K562 (cell line): ENCODE measurements at regions not wholly inside any gene's neighbourhood (a gene's known extent, or its start where the extent isn't known, plus 50 kb on each side); places are given as distances from the start of the nearest gene placed in this dataset.

ENCODE experiments used
- ATAC-seq: fragments of 200-7000 bp; cut with Tn5 transposase; 3 replicates; pipeline ENCODE4 v1.9.1; 2020; ENCODE audit warnings: moderate library complexity
- BruUV-seq: library from RNA; stranded (reverse); fragments of 400-500 nt; replicated peaks from 2 replicates; lab custom pipeline; 2021; lab: Mats Ljungman, UMichigan
- CTCF ChIA-PET: fragments of 300-600 bp; formaldehyde crosslinking; extraction: SDS; loops from one replicate; lab custom pipeline; 2021; ENCODE audit warnings: low intra/inter-chr PET ratio; lab: Yijun Ruan, JAX
- POLR2A ChIA-PET: fragments of 300-600, 350-650 bp; sonication (Branson Sonifier 250); formaldehyde crosslinking; extraction: SDS; loops from one replicate; lab custom pipeline; 2021; ENCODE audit warnings: antibody characterized with exemption, inconsistent platforms; lab: Yijun Ruan, JAX
- DNase-seq, 4 experiments: peaks; one replicate each; pipeline versions ENCODE4 v3.0.0 to v3.0.0-alpha.2; 2011 to 2018; ENCODE audit warnings: low spot score in 3 of 4, mixed read lengths in 3 of 4; ENCODE audit errors: extremely low read depth in 1 of 4
- FAIRE-seq: peaks from 2 replicates; lab custom pipeline; 2011; peaks lifted over from hg19 to GRCh38; lab: Jason Lieb, UNC
- H2AFZ ChIP-seq: 2 replicates; pipeline ENCODE4 v1.6.0; 2011; ENCODE audit warnings: low read depth, low read length, control low read depth, inconsistent platforms
- H3K27ac ChIP-seq: fragments of 200-600 bp; 3 replicates; pipeline ENCODE4 v1.8.0; 2011; ENCODE audit warnings: low read depth, mild to moderate bottlenecking, control low read depth, inconsistent platforms, low read length, moderate library complexity, mixed read lengths; ENCODE audit errors: extremely low read depth
- H3K27me3 ChIP-seq, 2 experiments: fragments of 300-600 bp in 1 of 2; 2 replicates in 1 of 2; 3 replicates in 1 of 2; pipeline versions ENCODE4 v1.6.0 to v1.8.0; 2011; ENCODE audit warnings: inconsistent platforms in 2 of 2, low read length in 2 of 2, mild to moderate bottlenecking in 1 of 2, mixed read lengths in 1 of 2, moderate library complexity in 1 of 2; ENCODE audit not compliant: control insufficient read depth in 2 of 2, insufficient read depth in 2 of 2
- H3K36me3 ChIP-seq: fragments of 300-600 bp; 3 replicates; pipeline ENCODE4 v1.8.0; 2011; ENCODE audit warnings: mild to moderate bottlenecking, low read length, inconsistent platforms; ENCODE audit not compliant: control insufficient read depth, insufficient read depth
- H3K4me1 ChIP-seq, 2 experiments: fragments of 200-600 bp in 1 of 2; replicated peaks in 1 of 2; 2 replicates in 1 of 2; 3 replicates in 1 of 2; pipeline versions ENCODE4 v1.5.1 to v1.8.0; 2011; ENCODE audit warnings: inconsistent platforms in 2 of 2, low read length in 2 of 2, mild to moderate bottlenecking in 1 of 2, mixed read lengths in 1 of 2, moderate library complexity in 1 of 2; ENCODE audit not compliant: control insufficient read depth in 2 of 2, insufficient read depth in 2 of 2
- H3K4me2 ChIP-seq: 2 replicates; pipeline ENCODE4 v1.6.1; 2011; ENCODE audit warnings: low read length, control low read depth, inconsistent platforms, mixed read lengths; ENCODE audit not compliant: insufficient read depth
- H3K4me3 ChIP-seq: fragments of 200-600 bp; sonication (generic), shearing (Covaris generic); 2 replicates; pipeline ENCODE4 v1.5.1; 2016; ENCODE audit warnings: control low read depth, inconsistent platforms
- H3K79me2 ChIP-seq: fragments of 200-600 bp; 3 replicates; pipeline ENCODE4 v1.8.0; 2011; ENCODE audit warnings: low read length, inconsistent platforms; ENCODE audit not compliant: control insufficient read depth, insufficient read depth
- H3K9ac ChIP-seq, 2 experiments: 2 replicates each; pipeline versions ENCODE4 v1.6.0 to v1.6.1; 2011; ENCODE audit warnings: low read depth in 2 of 2, low read length in 2 of 2, control low read depth in 1 of 2, inconsistent platforms in 1 of 2, mild to moderate bottlenecking in 1 of 2, mixed read lengths in 1 of 2; ENCODE audit not compliant: insufficient read depth in 1 of 2
- H3K9me1 ChIP-seq: one replicate; pipeline ENCODE4 v1.6.0; 2011; ENCODE audit warnings: inconsistent platforms, mild to moderate bottlenecking, low read length, moderate library complexity; ENCODE audit not compliant: control insufficient read depth, insufficient read depth
- H3K9me3 ChIP-seq: replicated peaks from 2 replicates; pipeline ENCODE4 v1.5.1; 2011; ENCODE audit warnings: low read depth, low read length, inconsistent platforms; ENCODE audit not compliant: control insufficient read depth, insufficient read depth
- H4K20me1 ChIP-seq: replicated peaks from 2 replicates; pipeline ENCODE4 v1.6.1; 2011; ENCODE audit warnings: low read length, inconsistent platforms, mixed read lengths; ENCODE audit not compliant: control insufficient read depth, insufficient read depth
- HCFC1 ChIP-seq: IDR thresholded peaks from 2 replicates; pipeline ENCODE4 v1.6.1; 2012; ENCODE audit warnings: low read depth, low read length, improper control_type of control experiment
- KDM2B ChIP-seq: fragments of 250-450 bp; sonication (Bioruptor Pico); IDR thresholded peaks from 2 replicates; pipeline ENCODE4 v1.8.0; 2021; ENCODE audit warnings: mild to moderate bottlenecking, moderate library complexity
- LEF1 ChIP-seq: fragments of 450-650 bp; IDR thresholded peaks from 2 replicates; pipeline ENCODE4 v1.6.1; 2016; ENCODE audit warnings: mild to moderate bottlenecking
- MAZ ChIP-seq, 2 experiments: fragments of 450-650 bp in 1 of 2; sonication (generic) in 1 of 2; formaldehyde crosslinking; IDR thresholded peaks in 1 of 2; conservative IDR thresholded peaks in 1 of 2; 2 replicates each; pipeline versions ENCODE4 v1.4.0 to v1.5.0; 2020; ENCODE audit warnings: mild to moderate bottlenecking in 1 of 2, missing genetic modification reagents in 1 of 2
- NEUROD1 ChIP-seq: fragments of 150-350 bp; IDR thresholded peaks from 2 replicates; pipeline ENCODE4 v1.6.1; 2014; ENCODE audit warnings: borderline replicate concordance, low read length, low read depth; ENCODE audit not compliant: partially characterized antibody
- SNIP1 ChIP-seq: fragments of 450-650 bp; IDR thresholded peaks from 2 replicates; pipeline ENCODE4 v1.7.1; 2017; ENCODE audit warnings: low read depth, mild to moderate bottlenecking
- SP2 ChIP-seq: IDR thresholded peaks from 2 replicates; pipeline ENCODE4 v1.6.1; 2011; ENCODE audit warnings: mild to moderate bottlenecking, low read depth, low read length, moderate library complexity; ENCODE audit not compliant: poor library complexity, severe bottlenecking; ENCODE audit errors: extremely low read depth
- XRCC3 ChIP-seq: fragments of 450-650 bp; IDR thresholded peaks from 2 replicates; pipeline ENCODE4 v1.6.1; 2017; ENCODE audit warnings: mild to moderate bottlenecking, moderate library complexity
- ZNF280B ChIP-seq: fragments of 250-450 bp; sonication (Bioruptor Pico); IDR thresholded peaks from 2 replicates; pipeline ENCODE4 v1.5.1; 2021; ENCODE audit warnings: mild to moderate bottlenecking
- ZNF644 ChIP-seq: fragments of 200-800 bp; sonication (Bioruptor generic); IDR thresholded peaks from 2 replicates; pipeline ENCODE4 v1.6.1; 2016; ENCODE audit warnings: low read depth, missing genetic modification characterization, missing compliant biosample characterization
- WGBS: fragments of 100-300 bp; shearing (Covaris generic); methylation state at CpG from one replicate; pipeline ENCODE4 v1.1.6; 2016; ENCODE audit warnings: low coverage, mixed read lengths; ENCODE audit not compliant: insufficient coverage; ENCODE audit errors: missing lambda C conversion rate; 5-methylcytosine and 5-hydroxymethylcytosine counted together
- in situ Hi-C: fragments of 300-500 bp; cut with MboI; formaldehyde crosslinking; loops from 4 replicates; pipeline ENCODE4 v1.15.0; 2018; ENCODE audit warnings: inconsistent platforms, mixed read lengths
- intact Hi-C: fragments of 100-400 bp; cut with micrococcal nuclease; formaldehyde crosslinking; loops from 2 replicates; pipeline ENCODE4 v1.14.2; 2022
- TF ChIP-seq, protein P1 (sequence below), 2 experiments: fragments of 450-650 bp; formaldehyde crosslinking in 1 of 2; IDR thresholded peaks; 2 replicates each; pipeline versions ENCODE4 v1.4.0 to v1.6.1; 2014 to 2020; ENCODE audit warnings: mild to moderate bottlenecking in 2 of 2, borderline replicate concordance in 1 of 2, low read depth in 1 of 2
- TF ChIP-seq, protein P2 (sequence below): fragments of 450-650 bp; IDR thresholded peaks from 2 replicates; pipeline ENCODE4 v1.6.1; 2016; ENCODE audit warnings: borderline replicate concordance

GRCh38 chr4:79585330-79585729, 177.3 kb upstream of the GK2 start:
- ChIA-PET POLR2A (no interaction called here), CTCF (no interaction called here)
- FAIRE-seq (no peak), DNase-seq (no peak), ATAC-seq (no peak)
- no peaks in the 10 kb centered on the region for H3K27me3 ChIP-seq
- in situ Hi-C loops, result no loop called here
- no peak overlapping the region for H3K4me3 ChIP-seq
- H4K20me1 ChIP-seq, result no peaks in the 10 kb centered on the region
- no peak overlapping the region for H3K27ac ChIP-seq
- H3K79me2 ChIP-seq, result no peaks in the 10 kb centered on the region
- H2AFZ ChIP-seq, result no peak overlapping the region; the same call in 1 of the 2 replicates
- 10% methylated on average over 2 of the region's 2 CpGs for WGBS
- no peak overlapping the region for H3K4me2 ChIP-seq
- BruUV-seq, result no TSS peak
- no peaks in the 10 kb centered on the region for H3K36me3 ChIP-seq
- intact Hi-C loops, result no loop called here
- H3K9me3 ChIP-seq, result no peaks in the 10 kb centered on the region
- H3K4me1 ChIP-seq, result no peaks in the 10 kb centered on the region
- H3K9ac ChIP-seq, result no peak overlapping the region
- no peaks in the 10 kb centered on the region for H3K9me1 ChIP-seq
- TF ChIP-seq LEF1 (no peak), MAZ (CRISPR knock-in tag; conservative IDR thresholded peaks at IDR 0.05 in 1 of 2, IDR thresholded peaks at IDR 0.05 in 1 of 2) (no peak), HCFC1 (no peak), ZNF644 (tag) (no peak), SNIP1 (no peak), XRCC3 (no peak), NEUROD1 (no peak), ZNF280B (no peak), KDM2B (no peak), SP2 (no peak)
- TF ChIP-seq, protein P1, sequence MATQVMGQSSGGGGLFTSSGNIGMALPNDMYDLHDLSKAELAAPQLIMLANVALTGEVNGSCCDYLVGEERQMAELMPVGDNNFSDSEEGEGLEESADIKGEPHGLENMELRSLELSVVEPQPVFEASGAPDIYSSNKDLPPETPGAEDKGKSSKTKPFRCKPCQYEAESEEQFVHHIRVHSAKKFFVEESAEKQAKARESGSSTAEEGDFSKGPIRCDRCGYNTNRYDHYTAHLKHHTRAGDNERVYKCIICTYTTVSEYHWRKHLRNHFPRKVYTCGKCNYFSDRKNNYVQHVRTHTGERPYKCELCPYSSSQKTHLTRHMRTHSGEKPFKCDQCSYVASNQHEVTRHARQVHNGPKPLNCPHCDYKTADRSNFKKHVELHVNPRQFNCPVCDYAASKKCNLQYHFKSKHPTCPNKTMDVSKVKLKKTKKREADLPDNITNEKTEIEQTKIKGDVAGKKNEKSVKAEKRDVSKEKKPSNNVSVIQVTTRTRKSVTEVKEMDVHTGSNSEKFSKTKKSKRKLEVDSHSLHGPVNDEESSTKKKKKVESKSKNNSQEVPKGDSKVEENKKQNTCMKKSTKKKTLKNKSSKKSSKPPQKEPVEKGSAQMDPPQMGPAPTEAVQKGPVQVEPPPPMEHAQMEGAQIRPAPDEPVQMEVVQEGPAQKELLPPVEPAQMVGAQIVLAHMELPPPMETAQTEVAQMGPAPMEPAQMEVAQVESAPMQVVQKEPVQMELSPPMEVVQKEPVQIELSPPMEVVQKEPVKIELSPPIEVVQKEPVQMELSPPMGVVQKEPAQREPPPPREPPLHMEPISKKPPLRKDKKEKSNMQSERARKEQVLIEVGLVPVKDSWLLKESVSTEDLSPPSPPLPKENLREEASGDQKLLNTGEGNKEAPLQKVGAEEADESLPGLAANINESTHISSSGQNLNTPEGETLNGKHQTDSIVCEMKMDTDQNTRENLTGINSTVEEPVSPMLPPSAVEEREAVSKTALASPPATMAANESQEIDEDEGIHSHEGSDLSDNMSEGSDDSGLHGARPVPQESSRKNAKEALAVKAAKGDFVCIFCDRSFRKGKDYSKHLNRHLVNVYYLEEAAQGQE (IDR thresholded peaks at IDR 0.05; ENCODE audit: borderline replicate concordance), result no peak
- TF ChIP-seq, protein P1 (CRISPR knock-in tag; IDR thresholded peaks at IDR 0.05; ENCODE audit: low read depth), result no peak
- TF ChIP-seq, protein P2, sequence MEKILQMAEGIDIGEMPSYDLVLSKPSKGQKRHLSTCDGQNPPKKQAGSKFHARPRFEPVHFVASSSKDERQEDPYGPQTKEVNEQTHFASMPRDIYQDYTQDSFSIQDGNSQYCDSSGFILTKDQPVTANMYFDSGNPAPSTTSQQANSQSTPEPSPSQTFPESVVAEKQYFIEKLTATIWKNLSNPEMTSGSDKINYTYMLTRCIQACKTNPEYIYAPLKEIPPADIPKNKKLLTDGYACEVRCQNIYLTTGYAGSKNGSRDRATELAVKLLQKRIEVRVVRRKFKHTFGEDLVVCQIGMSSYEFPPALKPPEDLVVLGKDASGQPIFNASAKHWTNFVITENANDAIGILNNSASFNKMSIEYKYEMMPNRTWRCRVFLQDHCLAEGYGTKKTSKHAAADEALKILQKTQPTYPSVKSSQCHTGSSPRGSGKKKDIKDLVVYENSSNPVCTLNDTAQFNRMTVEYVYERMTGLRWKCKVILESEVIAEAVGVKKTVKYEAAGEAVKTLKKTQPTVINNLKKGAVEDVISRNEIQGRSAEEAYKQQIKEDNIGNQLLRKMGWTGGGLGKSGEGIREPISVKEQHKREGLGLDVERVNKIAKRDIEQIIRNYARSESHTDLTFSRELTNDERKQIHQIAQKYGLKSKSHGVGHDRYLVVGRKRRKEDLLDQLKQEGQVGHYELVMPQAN, result no peak
